ENCODE measurements at regions not wholly inside any gene's neighbourhood (a gene's known extent, or its start where the extent isn't known, plus 50 kb on each side); places are given as distances from the start of the nearest gene placed in this dataset.
A peak's percentile ranks its signal among the peaks of the same experiment; 100 is the strongest.

DNA sequence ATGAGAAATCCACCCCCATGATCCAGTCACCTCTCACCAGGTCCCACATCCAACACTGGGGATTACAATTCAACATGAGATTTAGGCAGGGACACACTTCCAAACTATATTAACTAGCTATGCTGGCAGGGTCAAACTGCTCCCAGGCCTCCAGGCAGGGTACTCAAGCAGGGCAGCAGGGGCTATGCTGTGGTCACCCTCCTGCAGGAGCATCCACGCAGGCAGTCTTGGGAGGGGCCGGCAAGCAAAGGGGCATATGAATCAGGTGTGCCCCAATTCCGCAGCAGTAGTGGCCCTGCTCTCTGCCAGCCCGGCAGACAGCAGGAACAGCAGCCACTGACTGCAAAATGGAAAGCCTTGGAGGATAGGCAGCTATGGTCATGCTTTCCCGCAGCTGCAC is 74.6 kb upstream of the PRDX4 start:
- no peaks in the 10 kb centered on the region for H3K27me3 ChIP-seq (ENCODE audit: low read length)
- no peak overlapping the region for H3K4me3 ChIP-seq (ENCODE audit: low read length)
- H3K36me3 ChIP-seq (ENCODE audit: insufficient read depth, low read length), result no peaks in the 10 kb centered on the region
- no peak overlapping the region for H3K4me2 ChIP-seq (ENCODE audit: low read depth, low read length, poor library complexity, severe bottlenecking)
- H3K9ac ChIP-seq (ENCODE audit: low read length), result no peak overlapping the region
- no peaks in the 10 kb centered on the region for H4K20me1 ChIP-seq (ENCODE audit: insufficient read depth, low read depth, low read length)
- no peaks in the 10 kb centered on the region for H3K9me2 ChIP-seq (replicated peaks; ENCODE audit: insufficient read depth, low read length)
- no peaks in the 10 kb centered on the region for H3K4me1 ChIP-seq (ENCODE audit: low read length)
- H3K9me3 ChIP-seq (ENCODE audit: low read length), result no peaks in the 10 kb centered on the region
- no peak for DNase-seq
- H3K79me2 ChIP-seq (ENCODE audit: low read length), result no peaks in the 10 kb centered on the region
- no peak overlapping the region for H2AFZ ChIP-seq (ENCODE audit: low read length)
- H3K27ac ChIP-seq (ENCODE audit: low read length), result no peak overlapping the region

GRCh38 chrX:23598575-23598974 is 68.7 kb upstream of the PRDX4 start:
- Histone ChIP-seq H3K4me1 (ENCODE audit: low read length) (no peaks in the 10 kb centered on the region), H3K9ac (ENCODE audit: low read length) (no peak overlapping the region), H3K27me3 (ENCODE audit: low read length) (no peaks in the 10 kb centered on the region), H3K9me3 (ENCODE audit: low read length) (no peaks in the 10 kb centered on the region), H3K4me3 (ENCODE audit: low read length) (no peak overlapping the region), H3K79me2 (ENCODE audit: low read length) (no peaks in the 10 kb centered on the region), H3K4me2 (ENCODE audit: low read depth, low read length, poor library complexity, severe bottlenecking) (no peak overlapping the region), H4K20me1 (ENCODE audit: insufficient read depth, low read depth, low read length) (no peaks in the 10 kb centered on the region), H3K36me3 (ENCODE audit: insufficient read depth, low read length) (no peaks in the 10 kb centered on the region), H3K9me2 (replicated peaks; ENCODE audit: insufficient read depth, low read length) (no peaks in the 10 kb centered on the region), H2AFZ (ENCODE audit: low read length) (no peak overlapping the region), H3K27ac (ENCODE audit: low read length) (no peak overlapping the region)
- no peak for DNase-seq

- H3K27ac ChIP-seq (ENCODE audit: low read length), result no peak overlapping the region
- no peaks in the 10 kb centered on the region for H3K36me3 ChIP-seq (ENCODE audit: insufficient read depth, low read length)
- H3K4me3 ChIP-seq (ENCODE audit: low read length), result no peak overlapping the region
- no peak overlapping the region for H3K9ac ChIP-seq (ENCODE audit: low read length)
- no peak overlapping the region for H3K4me2 ChIP-seq (ENCODE audit: low read depth, low read length, poor library complexity, severe bottlenecking)
- no peak overlapping the region for H2AFZ ChIP-seq (ENCODE audit: low read length)
- H3K9me2 ChIP-seq (replicated peaks; ENCODE audit: insufficient read depth, low read length), result no peaks in the 10 kb centered on the region
- no peaks in the 10 kb centered on the region for H3K27me3 ChIP-seq (ENCODE audit: low read length)
- no peaks in the 10 kb centered on the region for H4K20me1 ChIP-seq (ENCODE audit: insufficient read depth, low read depth, low read length)
- H3K4me1 ChIP-seq (ENCODE audit: low read length), result no peaks in the 10 kb centered on the region
- H3K79me2 ChIP-seq (ENCODE audit: low read length), result no peaks in the 10 kb centered on the region
- no peaks in the 10 kb centered on the region for H3K9me3 ChIP-seq (ENCODE audit: low read length)
- no peak for DNase-seq
These were observed 63.8 kb upstream of the PRDX4 start for GRCh38 chrX:23603501-23603900.

DNA sequence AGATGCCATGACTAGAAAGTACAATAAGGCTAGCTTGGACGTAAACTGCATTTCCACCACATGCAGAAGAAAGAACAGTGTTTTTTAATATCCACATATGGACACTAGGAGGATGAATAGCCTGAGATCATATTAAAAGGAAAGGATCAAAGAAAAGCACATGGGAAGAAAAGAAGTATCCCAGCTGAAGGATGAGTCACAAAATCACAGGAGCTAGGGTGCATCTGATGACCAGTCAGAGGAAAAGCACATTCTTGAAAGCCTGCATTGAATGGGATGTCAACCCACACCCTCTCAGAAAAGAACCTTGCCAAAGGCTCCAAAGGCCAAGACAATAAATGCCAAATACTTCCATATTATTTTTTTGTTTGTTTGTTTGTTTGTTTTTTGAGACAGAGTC is 56.8 kb upstream of the PRDX4 start:
- no peaks in the 10 kb centered on the region for H3K4me1 ChIP-seq (ENCODE audit: low read length)
- H3K27me3 ChIP-seq (ENCODE audit: low read length), result no peaks in the 10 kb centered on the region
- no peak overlapping the region for H2AFZ ChIP-seq (ENCODE audit: low read length)
- no peak overlapping the region for H3K27ac ChIP-seq (ENCODE audit: low read length)
- no peaks in the 10 kb centered on the region for H3K9me2 ChIP-seq (replicated peaks; ENCODE audit: insufficient read depth, low read length)
- H4K20me1 ChIP-seq (ENCODE audit: insufficient read depth, low read depth, low read length), result no peaks in the 10 kb centered on the region
- no peaks in the 10 kb centered on the region for H3K36me3 ChIP-seq (ENCODE audit: insufficient read depth, low read length)
- H3K9ac ChIP-seq (ENCODE audit: low read length), result no peak overlapping the region
- no peak overlapping the region for H3K4me3 ChIP-seq (ENCODE audit: low read length)
- H3K79me2 ChIP-seq (ENCODE audit: low read length), result no peaks in the 10 kb centered on the region
- H3K9me3 ChIP-seq (ENCODE audit: low read length), result no peaks in the 10 kb centered on the region
- H3K4me2 ChIP-seq (ENCODE audit: low read depth, low read length, poor library complexity, severe bottlenecking), result no peak overlapping the region
- DNase-seq, result no peak

GRCh38 chrX:23612846-23613245 is 54.4 kb upstream of the PRDX4 start:
- H2AFZ ChIP-seq (ENCODE audit: low read length), result no peak overlapping the region
- H3K4me3 ChIP-seq (ENCODE audit: low read length), result no peak overlapping the region
- DNase-seq, result no peak
- no peaks in the 10 kb centered on the region for H3K9me2 ChIP-seq (replicated peaks; ENCODE audit: insufficient read depth, low read length)
- H3K27me3 ChIP-seq (ENCODE audit: low read length), result no peaks in the 10 kb centered on the region
- no peaks in the 10 kb centered on the region for H4K20me1 ChIP-seq (ENCODE audit: insufficient read depth, low read depth, low read length)
- H3K79me2 ChIP-seq (ENCODE audit: low read length), result no peaks in the 10 kb centered on the region
- no peaks in the 10 kb centered on the region for H3K9me3 ChIP-seq (ENCODE audit: low read length)
- no peak overlapping the region for H3K27ac ChIP-seq (ENCODE audit: low read length)
- no peak overlapping the region for H3K4me2 ChIP-seq (ENCODE audit: low read depth, low read length, poor library complexity, severe bottlenecking)
- no peak overlapping the region for H3K9ac ChIP-seq (ENCODE audit: low read length)
- H3K4me1 ChIP-seq (ENCODE audit: low read length), result no peaks in the 10 kb centered on the region
- H3K36me3 ChIP-seq (ENCODE audit: insufficient read depth, low read length), result no peaks in the 10 kb centered on the region

DNA sequence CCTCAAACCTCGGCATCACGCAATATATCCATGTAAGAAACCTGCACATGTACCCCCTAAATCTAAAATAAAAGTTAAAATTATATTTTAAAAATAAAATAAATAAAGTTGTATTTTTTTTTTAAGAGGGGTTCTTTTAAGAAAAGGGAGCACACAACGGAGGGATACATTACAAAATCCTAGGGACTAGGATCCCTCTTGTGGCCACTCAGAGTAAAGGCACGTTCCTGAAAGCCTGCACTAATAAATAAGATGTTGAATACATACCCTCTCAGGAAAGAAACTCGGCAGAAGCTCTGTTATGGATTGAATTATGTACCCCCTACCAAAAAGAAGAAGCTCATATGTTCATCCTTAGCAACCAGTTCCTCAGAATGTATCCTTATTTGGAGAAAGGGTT is 50.9 kb upstream of the PRDX4 start:
- H3K9me2 ChIP-seq (replicated peaks; ENCODE audit: insufficient read depth, low read length), result no peaks in the 10 kb centered on the region
- H3K79me2 ChIP-seq (ENCODE audit: low read length), result no peaks in the 10 kb centered on the region
- no peaks in the 10 kb centered on the region for H3K4me1 ChIP-seq (ENCODE audit: low read length)
- no peak overlapping the region for H3K4me3 ChIP-seq (ENCODE audit: low read length)
- H4K20me1 ChIP-seq (ENCODE audit: insufficient read depth, low read depth, low read length), result no peaks in the 10 kb centered on the region
- H3K27ac ChIP-seq (ENCODE audit: low read length), result no peak overlapping the region
- no peaks in the 10 kb centered on the region for H3K27me3 ChIP-seq (ENCODE audit: low read length)
- H3K36me3 ChIP-seq (ENCODE audit: insufficient read depth, low read length), result no peaks in the 10 kb centered on the region
- H3K9me3 ChIP-seq (ENCODE audit: low read length), result no peaks in the 10 kb centered on the region
- H2AFZ ChIP-seq (ENCODE audit: low read length), result no peak overlapping the region
- H3K9ac ChIP-seq (ENCODE audit: low read length), result no peak overlapping the region
- H3K4me2 ChIP-seq (ENCODE audit: low read depth, low read length, poor library complexity, severe bottlenecking), result no peak overlapping the region
- peak; percentile 71 for DNase-seq

Measured in Karpas-422 (cell line).